ENCODE measurements at regions not wholly inside any gene's neighbourhood (a gene's known extent, or its start where the extent isn't known, plus 50 kb on each side); places are given as distances from the start of the nearest gene placed in this dataset.

- Histone ChIP-seq H3K27ac (ENCODE audit: low read depth in 2 of 2, low read length in 1 of 2) (no peak overlapping the region), H3K27me3 (ENCODE audit: insufficient read depth) (no peaks in the 10 kb centered on the region), H3K79me2 (ENCODE audit: insufficient read depth) (no peaks in the 10 kb centered on the region), H3K9me3 (no peaks in the 10 kb centered on the region; the same call in 1 of the 2 replicates), H3K4me2 (no peak overlapping the region), H3K9me2 (no peaks in the 10 kb centered on the region), H3K4me3 (ENCODE audit: low read depth in 2 of 2, low read length in 1 of 2) (no peak overlapping the region), H3F3A (replicated peaks; ENCODE audit: insufficient read depth) (no peaks in the 10 kb centered on the region), H2AFZ (ENCODE audit: low read depth) (no peak overlapping the region), H3K9ac (no peak overlapping the region), H4K20me1 (ENCODE audit: insufficient read depth) (no peaks in the 10 kb centered on the region), H3K4me1 (ENCODE audit: control insufficient read depth in 1 of 2, insufficient read depth in 2 of 2, low read depth in 1 of 2, low read length in 1 of 2) (no peaks in the 10 kb centered on the region), H3K36me3 (replicated peaks in 1 of 2; ENCODE audit: control insufficient read depth in 1 of 2, insufficient read depth in 2 of 2, low read length in 1 of 2) (no peaks in the 10 kb centered on the region)
- TF ChIP-seq FOXJ3 (CRISPR knock-in tag; IDR thresholded peaks at IDR 0.05) (no peak), JUND (IDR thresholded peaks at IDR 0.05) (no peak), SIN3A (IDR thresholded peaks at IDR 0.05; ENCODE audit: borderline replicate concordance, low read depth, low read length) (no peak), MAX (IDR thresholded peaks at IDR 0.05; ENCODE audit: low read depth) (no peak), POLR2AphosphoS5 (IDR thresholded peaks at IDR 0.05; ENCODE audit: low read depth, low read length) (no peak), REST (IDR thresholded peaks at IDR 0.05; ENCODE audit: low read depth, low read length) (no peak), TEAD4 (IDR thresholded peaks at IDR 0.05; ENCODE audit: borderline replicate concordance, insufficient read depth) (no peak), GABPA (IDR thresholded peaks at IDR 0.05; ENCODE audit: low read depth) (no peak), CTCF (IDR thresholded peaks at IDR 0.05) (no peak), MEF2A (IDR thresholded peaks at IDR 0.05; ENCODE audit: borderline replicate concordance, low read depth) (no peak), MXI1 (IDR thresholded peaks at IDR 0.05; ENCODE audit: low read depth, low read length) (no peak), EP300 (IDR thresholded peaks at IDR 0.05; ENCODE audit: borderline replicate concordance in 1 of 2, low read depth in 1 of 2, low read length in 1 of 2) (no peak), GATA2 (CRISPR knock-in tag; IDR thresholded peaks at IDR 0.05) (no peak), NFIC (IDR thresholded peaks at IDR 0.05; ENCODE audit: borderline replicate concordance) (no peak), TCF12 (IDR thresholded peaks at IDR 0.05) (no peak)
- TF ChIP-seq, protein P1, sequence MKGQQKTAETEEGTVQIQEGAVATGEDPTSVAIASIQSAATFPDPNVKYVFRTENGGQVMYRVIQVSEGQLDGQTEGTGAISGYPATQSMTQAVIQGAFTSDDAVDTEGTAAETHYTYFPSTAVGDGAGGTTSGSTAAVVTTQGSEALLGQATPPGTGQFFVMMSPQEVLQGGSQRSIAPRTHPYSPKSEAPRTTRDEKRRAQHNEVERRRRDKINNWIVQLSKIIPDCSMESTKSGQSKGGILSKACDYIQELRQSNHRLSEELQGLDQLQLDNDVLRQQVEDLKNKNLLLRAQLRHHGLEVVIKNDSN (IDR thresholded peaks at IDR 0.05; ENCODE audit: borderline replicate concordance, low read depth): no peak
- no peak for DNase-seq
- ChIA-PET POLR2A (no interaction called here), CTCF (no interaction called here)
- 52% methylated on average over 1 of the region's 1 CpG for WGBS (ENCODE audit: low lambda C conversion rate)
Measured at GRCh38 chr2:6148882-6149281, 456.7 kb downstream of the SOX11 start.

All from SK-N-SH (cell line).